Effector memory CD4-positive, alpha-beta T cell (primary cell): ENCODE measurements at regions not wholly inside any gene's neighbourhood (a gene's known extent, or its start where the extent isn't known, plus 50 kb on each side); places are given as distances from the start of the nearest gene placed in this dataset.

Source experiments
- DNase-seq, 3 donors: peaks; one replicate each; pipeline ENCODE4 v3.0.0-alpha.2; 2020
- H3K27ac ChIP-seq: 2 replicates; pipeline ENCODE4 v1.7.0; 2013; ENCODE audit warnings: mild to moderate bottlenecking, low read length, moderate library complexity; ENCODE audit not compliant: insufficient read depth, poor library complexity, severe bottlenecking
- H3K27me3 ChIP-seq: replicated peaks from 2 replicates; pipeline ENCODE4 v1.7.0; 2013; ENCODE audit warnings: mild to moderate bottlenecking, low read length; ENCODE audit not compliant: insufficient read depth, control insufficient read depth, poor library complexity, severe bottlenecking
- H3K36me3 ChIP-seq: 2 replicates; pipeline ENCODE4 v1.7.0; 2013; ENCODE audit warnings: mild to moderate bottlenecking, low read length, moderate library complexity; ENCODE audit not compliant: control insufficient read depth, insufficient read depth
- H3K4me1 ChIP-seq: 2 replicates; pipeline ENCODE4 v1.7.0; 2013; ENCODE audit warnings: low read length, mild to moderate bottlenecking; ENCODE audit not compliant: control insufficient read depth, insufficient read depth, poor library complexity, severe bottlenecking
- H3K4me3 ChIP-seq: 2 replicates; pipeline ENCODE4 v1.7.0; 2013; ENCODE audit warnings: low read length, low read depth, mild to moderate bottlenecking; ENCODE audit not compliant: insufficient read depth, poor library complexity, severe bottlenecking
- H3K9me3 ChIP-seq: 2 replicates; pipeline ENCODE4 v1.7.0; 2013; ENCODE audit warnings: mild to moderate bottlenecking, low read length, moderate library complexity; ENCODE audit not compliant: control insufficient read depth

DNA sequence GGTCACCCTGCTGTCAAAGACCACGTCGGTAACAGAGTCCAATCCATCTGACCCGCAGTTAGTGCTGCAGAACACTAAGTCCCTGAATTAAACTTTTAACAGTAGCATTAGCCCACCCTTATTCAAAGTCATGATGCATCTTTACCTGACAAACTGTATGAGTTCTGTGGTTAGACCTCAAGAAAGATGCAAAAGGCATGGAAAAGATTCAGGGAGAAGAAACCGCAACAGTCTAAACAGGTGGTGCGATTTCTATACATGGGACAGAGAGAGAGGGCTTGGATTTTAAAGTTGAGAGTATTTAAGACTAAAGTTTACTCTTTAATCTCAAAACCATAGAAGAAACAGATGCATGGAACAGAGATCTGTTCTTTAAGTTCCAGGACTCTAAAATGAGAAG, 103.3 kb upstream of the NFE2L3 start:
- Histone ChIP-seq H3K9me3 (peaks cover 4% of the 10 kb centered on the region), H3K36me3 (no peaks in the 10 kb centered on the region), H3K27me3 (no peaks in the 10 kb centered on the region), H3K27ac (no peak overlapping the region), H3K4me3 (no peak overlapping the region), H3K4me1 (no peaks in the 10 kb centered on the region)
- DNase-seq: no peak

DNA sequence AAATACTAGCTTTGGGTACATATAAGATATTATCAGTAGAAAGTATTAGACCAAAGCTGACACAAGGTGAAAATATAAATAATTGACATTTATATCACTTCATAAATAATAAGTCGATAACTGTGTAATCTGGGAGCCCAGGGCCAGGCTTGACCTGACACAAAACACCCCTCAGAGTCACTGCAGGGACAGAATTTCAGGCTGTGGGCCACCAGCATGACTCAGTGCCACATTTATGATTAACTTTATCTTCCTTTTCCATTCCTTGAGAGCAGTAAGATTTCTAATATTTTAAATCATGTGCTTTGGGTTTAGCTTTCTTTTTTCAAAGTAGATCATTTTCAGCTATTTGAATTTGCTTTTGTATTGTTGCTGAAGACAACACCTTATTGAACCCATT, 102.9 kb upstream of the NFE2L3 start:
- no peaks in the 10 kb centered on the region for H3K27me3 ChIP-seq
- no peak overlapping the region for H3K4me3 ChIP-seq
- no peaks in the 10 kb centered on the region for H3K36me3 ChIP-seq
- DNase-seq: no peak
- H3K9me3 ChIP-seq: peaks cover 4% of the 10 kb centered on the region
- H3K4me1 ChIP-seq: no peaks in the 10 kb centered on the region
- no peak overlapping the region for H3K27ac ChIP-seq

DNA sequence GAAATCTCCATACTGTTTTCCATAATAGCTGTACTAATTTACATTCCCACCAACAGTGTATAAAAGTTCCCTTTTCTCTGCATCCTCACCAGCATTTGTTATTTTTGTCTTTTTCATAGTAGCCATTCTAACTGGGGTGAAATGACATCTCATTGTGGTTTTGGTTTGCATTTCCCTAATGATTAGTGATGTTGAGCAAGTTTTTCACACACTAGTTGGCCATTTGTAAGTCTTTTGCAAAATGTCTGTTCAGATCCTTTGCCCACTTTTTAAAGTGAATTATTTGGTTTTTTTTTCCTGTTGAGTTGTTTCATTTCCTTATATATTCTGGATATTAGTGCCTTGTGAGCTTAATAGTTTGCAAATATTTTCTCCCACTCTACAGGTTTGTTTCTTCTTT, 101.0 kb upstream of the NFE2L3 start:
- no peaks in the 10 kb centered on the region for H3K27me3 ChIP-seq
- H3K4me1 ChIP-seq: no peaks in the 10 kb centered on the region
- peaks cover 4% of the 10 kb centered on the region for H3K9me3 ChIP-seq
- no peak overlapping the region for H3K4me3 ChIP-seq
- no peaks in the 10 kb centered on the region for H3K36me3 ChIP-seq
- no peak overlapping the region for H3K27ac ChIP-seq
- no peak for DNase-seq

DNA sequence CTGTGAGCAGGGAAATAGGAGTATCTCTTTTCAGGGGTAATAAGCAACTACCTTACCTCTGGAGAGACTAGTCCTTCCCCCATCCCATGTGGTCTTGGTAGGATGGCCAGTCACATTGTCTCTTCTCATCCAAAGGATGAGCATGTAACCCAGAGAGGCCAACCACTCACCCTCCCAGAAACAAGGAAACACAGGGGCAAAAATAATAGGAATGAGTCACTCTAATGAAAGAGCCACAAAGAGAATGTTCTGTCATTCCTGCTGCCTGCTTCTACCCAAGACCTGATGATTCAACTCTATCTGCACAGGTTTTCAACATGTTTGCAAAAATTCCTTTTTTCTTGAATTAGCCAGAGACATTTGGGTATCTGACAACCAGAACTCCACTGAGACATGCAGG, 99.3 kb upstream of the NFE2L3 start:
- H3K27ac ChIP-seq: no peak overlapping the region
- no peaks in the 10 kb centered on the region for H3K27me3 ChIP-seq
- DNase-seq: no peak
- no peaks in the 10 kb centered on the region for H3K4me1 ChIP-seq
- H3K36me3 ChIP-seq: no peaks in the 10 kb centered on the region
- peaks cover 4% of the 10 kb centered on the region for H3K9me3 ChIP-seq
- no peak overlapping the region for H3K4me3 ChIP-seq

DNA sequence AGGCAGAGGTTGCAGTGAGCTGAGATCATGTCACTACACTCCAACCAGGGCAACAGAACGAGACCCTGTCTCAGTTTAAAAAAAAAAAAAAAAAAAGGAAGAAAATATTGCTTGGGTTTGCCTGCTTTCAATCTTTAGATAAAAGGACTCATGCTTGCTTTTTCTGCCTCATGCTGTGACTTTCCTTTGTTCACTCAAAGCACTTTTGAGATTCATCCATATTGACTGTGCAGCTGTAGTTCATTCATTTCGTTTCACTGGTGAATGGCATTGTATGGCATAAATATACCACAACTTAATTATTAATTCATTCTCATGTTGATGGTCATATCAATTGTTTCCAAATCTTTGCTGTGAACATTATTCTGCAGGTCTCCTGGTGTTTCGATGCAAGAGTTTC, 97.6 kb upstream of the NFE2L3 start:
- Histone ChIP-seq H3K36me3 (no peaks in the 10 kb centered on the region), H3K4me1 (no peaks in the 10 kb centered on the region), H3K4me3 (no peak overlapping the region), H3K9me3 (peaks cover 4% of the 10 kb centered on the region), H3K27ac (no peak overlapping the region), H3K27me3 (no peaks in the 10 kb centered on the region)
- no peak for DNase-seq

DNA sequence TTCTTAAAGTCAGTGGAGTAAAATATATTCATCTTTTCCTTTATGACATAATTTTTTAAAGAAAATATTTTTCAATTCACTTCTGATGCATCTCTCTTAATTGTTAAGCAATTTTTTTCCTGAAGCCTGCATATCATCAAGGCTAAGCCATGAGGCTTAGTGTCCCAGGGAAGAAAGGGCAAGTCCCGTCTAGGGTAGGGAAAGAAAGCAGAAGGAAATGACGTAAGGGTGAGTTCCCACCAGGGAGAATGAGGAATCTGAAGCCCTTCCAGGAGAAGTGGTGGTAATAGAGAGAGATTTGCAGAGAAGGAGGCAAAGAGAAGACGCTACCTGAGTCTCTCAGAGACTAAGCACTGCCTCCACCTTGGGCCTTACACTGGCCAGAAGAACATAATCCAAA, 96.8 kb upstream of the NFE2L3 start:
- Histone ChIP-seq H3K27ac (no peak overlapping the region), H3K4me3 (no peak overlapping the region), H3K4me1 (no peaks in the 10 kb centered on the region), H3K27me3 (no peaks in the 10 kb centered on the region), H3K36me3 (no peaks in the 10 kb centered on the region), H3K9me3 (peaks cover 4% of the 10 kb centered on the region)
- DNase-seq: no peak

DNA sequence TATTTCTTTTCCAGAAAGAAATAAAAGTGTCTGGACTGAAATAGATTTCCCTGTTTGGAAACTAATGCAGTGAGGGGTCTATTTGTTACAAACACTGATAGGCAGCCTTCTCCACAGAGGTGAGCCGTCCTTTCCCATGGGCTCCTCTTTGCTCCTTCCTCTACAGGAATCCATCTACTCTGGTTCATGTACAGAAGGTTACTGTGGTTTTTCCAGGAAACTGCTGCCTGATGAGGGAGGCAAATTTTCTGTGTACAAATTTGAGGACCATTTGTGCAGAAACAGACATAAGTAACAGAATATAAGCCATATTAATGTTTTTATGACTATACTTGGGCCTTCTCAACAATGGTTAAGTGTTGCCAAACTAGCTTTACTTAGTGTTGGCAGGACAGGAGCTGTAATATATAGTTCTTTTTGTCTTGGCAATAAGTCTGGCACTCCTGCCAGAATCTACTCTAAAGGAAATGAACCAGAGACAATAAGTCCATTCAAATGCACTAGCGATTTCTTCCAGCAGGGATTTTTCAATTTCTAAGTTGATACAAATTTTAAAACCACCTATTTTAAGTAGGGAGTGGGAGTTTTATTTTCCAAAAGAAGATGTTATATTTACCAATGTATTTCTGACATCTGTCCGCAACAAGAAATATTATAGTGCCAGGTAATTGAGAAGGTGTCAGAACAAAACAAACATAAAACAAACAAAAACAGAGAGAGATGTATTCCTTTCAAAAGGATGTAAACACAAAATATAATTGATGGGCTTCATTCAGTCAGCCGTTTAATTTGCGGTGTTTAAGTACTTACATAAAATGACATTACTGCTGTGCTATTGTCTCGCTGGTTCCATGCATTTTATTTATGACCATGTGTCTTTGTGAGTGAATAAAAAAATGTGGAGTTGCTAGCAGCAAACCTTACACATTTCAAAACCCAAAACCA, 91.0 kb upstream of the NFE2L3 start:
- Histone ChIP-seq H3K9me3 (no peaks in the 10 kb centered on the region), H3K36me3 (no peaks in the 10 kb centered on the region), H3K27me3 (no peaks in the 10 kb centered on the region), H3K4me3 (no peak overlapping the region), H3K27ac (no peak overlapping the region), H3K4me1 (no peaks in the 10 kb centered on the region)
- DNase-seq: no peak

DNA sequence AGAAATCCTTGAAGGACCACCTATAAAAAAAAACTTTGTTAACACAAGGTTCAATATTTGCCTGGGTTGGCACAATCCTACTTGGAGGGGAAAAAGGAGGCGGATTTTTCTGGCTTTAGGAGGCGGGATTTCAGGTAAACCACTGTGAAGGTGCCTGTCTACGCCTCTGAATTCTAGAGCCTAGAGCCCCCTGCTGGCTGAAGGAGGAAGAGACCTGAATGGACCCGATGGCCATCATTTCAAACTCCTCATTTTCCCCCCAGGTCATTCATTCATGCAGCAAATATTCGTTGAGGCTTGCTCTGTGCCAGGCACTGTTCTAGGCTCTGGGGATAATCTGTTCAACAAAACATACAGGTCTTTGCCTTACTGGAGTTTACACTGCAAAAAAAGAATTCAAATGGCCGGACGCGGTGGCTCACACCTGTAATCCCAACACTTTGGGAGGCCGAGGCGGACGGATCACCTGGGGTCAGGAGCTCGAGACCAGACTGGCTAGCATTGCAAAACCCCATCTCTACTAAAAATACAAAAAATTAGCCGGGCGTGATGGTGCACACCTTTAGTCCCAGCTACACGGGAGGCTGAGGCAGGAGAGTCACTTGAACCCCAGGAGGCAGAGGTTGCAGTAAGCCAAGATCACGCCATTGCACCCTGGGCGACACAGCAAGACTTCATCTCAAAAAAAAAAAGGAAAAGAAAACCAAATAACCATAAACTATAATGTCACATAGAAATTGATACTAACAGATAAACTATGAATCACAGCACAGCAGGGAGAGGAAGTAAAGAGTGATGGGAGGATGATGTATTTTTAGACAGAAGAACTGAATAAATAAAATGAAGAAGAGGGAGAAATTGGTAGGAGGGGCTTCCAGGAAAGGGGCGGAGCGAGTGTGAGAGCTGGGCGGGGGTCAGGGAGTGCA, 90.1 kb upstream of the NFE2L3 start:
- H3K4me1 ChIP-seq: no peaks in the 10 kb centered on the region
- H3K27me3 ChIP-seq: no peaks in the 10 kb centered on the region
- no peaks in the 10 kb centered on the region for H3K36me3 ChIP-seq
- no peaks in the 10 kb centered on the region for H3K9me3 ChIP-seq
- H3K27ac ChIP-seq: no peak overlapping the region
- DNase-seq: peak; percentile 27 to 61 (median 43)
- no peak overlapping the region for H3K4me3 ChIP-seq

DNA sequence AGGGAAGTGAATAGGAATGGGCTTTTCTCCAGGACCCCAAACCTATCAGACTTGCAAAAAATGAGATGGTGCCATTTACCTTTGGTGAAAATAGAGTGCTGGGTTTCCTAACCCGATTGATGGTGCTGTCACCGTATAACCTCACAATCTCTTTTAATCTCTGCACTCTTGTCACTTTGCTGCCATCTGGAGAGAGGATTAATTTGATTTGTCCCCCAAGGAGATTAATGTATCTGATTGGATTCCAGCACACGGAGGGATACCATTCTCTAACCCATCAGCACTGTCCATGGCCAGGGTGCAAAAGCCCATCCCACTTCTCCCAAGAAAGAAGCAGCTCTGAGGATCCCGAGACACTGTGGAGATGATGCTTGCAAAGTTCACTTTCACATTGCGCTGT, 86.3 kb upstream of the NFE2L3 start:
- Histone ChIP-seq H3K36me3 (no peaks in the 10 kb centered on the region), H3K9me3 (no peaks in the 10 kb centered on the region), H3K27ac (no peak overlapping the region), H3K4me3 (no peak overlapping the region), H3K4me1 (no peaks in the 10 kb centered on the region), H3K27me3 (no peaks in the 10 kb centered on the region)
- no peak for DNase-seq

DNA sequence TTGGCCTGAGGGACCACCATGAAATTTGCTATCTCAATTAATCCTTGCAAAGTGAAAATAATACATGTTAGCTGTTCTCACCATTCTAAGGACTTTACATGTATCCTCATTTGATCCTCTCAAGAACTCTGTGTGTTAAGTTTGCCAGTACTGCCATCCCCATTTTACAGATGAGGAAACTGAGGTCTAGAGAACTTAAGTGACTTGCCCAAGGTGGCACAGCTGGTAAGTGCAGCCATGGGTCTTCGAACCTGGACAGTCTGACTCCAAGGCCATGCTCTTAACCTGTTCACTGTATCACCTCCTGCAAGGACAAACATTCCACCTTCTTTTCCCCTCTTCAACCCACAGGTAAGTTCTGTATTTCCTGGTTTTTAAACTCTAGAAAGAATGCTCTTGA, 85.3 kb upstream of the NFE2L3 start:
- DNase-seq: no peak
- H3K27me3 ChIP-seq: no peaks in the 10 kb centered on the region

More for the DNA sequence above, 85.3 kb upstream of the NFE2L3 start:
- Histone ChIP-seq H3K27ac (no peak overlapping the region), H3K4me3 (no peak overlapping the region), H3K9me3 (no peaks in the 10 kb centered on the region), H3K36me3 (no peaks in the 10 kb centered on the region), H3K4me1 (no peaks in the 10 kb centered on the region)
